IMR-90 (cell line): ENCODE measurements at regions not wholly inside any gene's neighbourhood (a gene's known extent, or its start where the extent isn't known, plus 50 kb on each side); places are given as distances from the start of the nearest gene placed in this dataset.
"Not testable (repeated sequence)": the region's sequence is repeated elsewhere in the genome, so short reads cannot be mapped to it uniquely, and the experiment has no call there.

Experiments used
- ATAC-seq: fragments of 200-7000 bp; cut with Tn5 transposase; 2 replicates; pipeline ENCODE4 v1.9.1; 2020; ENCODE audit warnings: low read depth, mild to moderate bottlenecking, moderate library complexity
- BruUV-seq: library from RNA; stranded (reverse); fragments of 400-500 nt; replicated peaks from 2 replicates; lab custom pipeline; 2021; lab: Mats Ljungman, UMichigan
- CTCF ChIA-PET: fragments of 300-600 bp; formaldehyde crosslinking; extraction: SDS; loops from one replicate; lab custom pipeline; 2021; ENCODE audit warnings: antibody characterized with exemption; lab: Yijun Ruan, JAX
- POLR2A ChIA-PET: fragments of 300-600 bp; sonication (Branson Sonifier 250); formaldehyde crosslinking; loops from one replicate; lab custom pipeline; 2022; ENCODE audit warnings: antibody characterized with exemption; ENCODE audit not compliant: unreplicated experiment; lab: Charles Lee
- DNase-seq: peaks from one replicate; pipeline ENCODE4 v3.0.0; 2013
- H2AFZ ChIP-seq: replicated peaks from 2 replicates; pipeline ENCODE3; 2013; ENCODE audit warnings: low read length, mild to moderate bottlenecking; ENCODE audit not compliant: poor library complexity
- H2AK5ac ChIP-seq: 2 replicates; pipeline ENCODE4 v1.6.1; 2013; ENCODE audit warnings: low read depth, low read length, inconsistent platforms
- H2AK9ac ChIP-seq: replicated peaks from 2 replicates; pipeline ENCODE3; 2013; ENCODE audit warnings: mild to moderate bottlenecking, low read depth, low read length, moderate library complexity; ENCODE audit not compliant: poor library complexity
- H2BK120ac ChIP-seq: 2 replicates; pipeline ENCODE4 v1.6.1; 2013; ENCODE audit warnings: low read depth, low read length, inconsistent platforms
- H2BK15ac ChIP-seq: 3 replicates; pipeline ENCODE4 v1.6.1; 2013; ENCODE audit warnings: low read depth, low read length, inconsistent platforms
- H2BK20ac ChIP-seq: 2 replicates; pipeline ENCODE4 v1.6.1; 2013; ENCODE audit warnings: low read depth, mild to moderate bottlenecking, inconsistent platforms, low read length, moderate library complexity
- H2BK5ac ChIP-seq: 2 replicates; pipeline ENCODE4 v1.6.1; 2013; ENCODE audit warnings: mild to moderate bottlenecking, low read depth, low read length, inconsistent platforms; ENCODE audit not compliant: poor library complexity, severe bottlenecking
- H3K14ac ChIP-seq: replicated peaks from 2 replicates; pipeline ENCODE4 v1.6.1; 2013; ENCODE audit warnings: low read depth, low read length, inconsistent platforms
- H3K18ac ChIP-seq: 2 replicates; pipeline ENCODE4 v1.6.1; 2013; ENCODE audit warnings: low read depth, low read length, control low read depth
- H3K23ac ChIP-seq: 2 replicates; pipeline ENCODE4 v1.6.1; 2013; ENCODE audit warnings: low read depth, low read length, inconsistent platforms
- H3K27ac ChIP-seq: 2 replicates; pipeline ENCODE4 v1.5.1; 2013; ENCODE audit warnings: mild to moderate bottlenecking, control low read depth, low read length; ENCODE audit not compliant: insufficient read depth
- H3K27me3 ChIP-seq: 2 replicates; pipeline ENCODE4 v1.6.1; 2013; ENCODE audit warnings: low read length; ENCODE audit not compliant: control insufficient read depth, insufficient read depth
- H3K36me3 ChIP-seq: 2 replicates; pipeline ENCODE4 v1.6.1; 2013; ENCODE audit warnings: low read length, mixed read lengths; ENCODE audit not compliant: control insufficient read depth, insufficient read depth
- H3K4ac ChIP-seq: 2 replicates; pipeline ENCODE4 v1.6.1; 2013; ENCODE audit warnings: low read depth, low read length, inconsistent platforms
- H3K4me1 ChIP-seq: 2 replicates; pipeline ENCODE4 v1.6.1; 2013; ENCODE audit warnings: low read length, mixed read lengths; ENCODE audit not compliant: control insufficient read depth, insufficient read depth
- H3K4me2 ChIP-seq: 2 replicates; pipeline ENCODE4 v1.6.1; 2013; ENCODE audit warnings: low read depth, mild to moderate bottlenecking, control low read depth, low read length, moderate library complexity
- H3K4me3 ChIP-seq: 2 replicates; pipeline ENCODE4 v1.5.1; 2013; ENCODE audit warnings: low read depth, mild to moderate bottlenecking, control low read depth, low read length, moderate library complexity; ENCODE audit not compliant: insufficient read depth
- H3K56ac ChIP-seq: 2 replicates; pipeline ENCODE4 v1.6.1; 2013; ENCODE audit warnings: low read length, inconsistent platforms; ENCODE audit not compliant: insufficient read depth; ENCODE audit errors: extremely low read depth
- H3K79me1 ChIP-seq, 2 experiments: 2 replicates each; pipeline ENCODE4 v1.6.1; 2013; ENCODE audit warnings: low read length in 2 of 2, inconsistent platforms in 1 of 2, low read depth in 1 of 2
- H3K9ac ChIP-seq: 2 replicates; pipeline ENCODE4 v1.6.1; 2013; ENCODE audit warnings: low read depth, low read length, control low read depth
- H3K9me1 ChIP-seq: 2 replicates; pipeline ENCODE4 v1.6.1; 2013; ENCODE audit warnings: low read length, inconsistent platforms; ENCODE audit not compliant: insufficient read depth
- H3K9me3 ChIP-seq: 2 replicates; pipeline ENCODE4 v1.6.1; 2013; ENCODE audit warnings: low read length; ENCODE audit not compliant: control insufficient read depth, insufficient read depth
- H4K20me1 ChIP-seq: 2 replicates; pipeline ENCODE4 v1.6.1; 2013; ENCODE audit warnings: low read length, inconsistent platforms; ENCODE audit not compliant: insufficient read depth
- H4K5ac ChIP-seq: 2 replicates; pipeline ENCODE4 v1.6.1; 2013; ENCODE audit warnings: mild to moderate bottlenecking, low read depth, low read length, control low read depth
- H4K8ac ChIP-seq, 2 experiments: 2 replicates each; pipeline ENCODE4 v1.6.1; 2013; ENCODE audit warnings: low read depth in 2 of 2, low read length in 2 of 2, control low read depth in 1 of 2, inconsistent platforms in 1 of 2
- H4K91ac ChIP-seq: 2 replicates; pipeline ENCODE4 v1.6.1; 2013; ENCODE audit warnings: low read depth, low read length, inconsistent platforms; ENCODE audit not compliant: insufficient read depth
- MAFK ChIP-seq: IDR thresholded peaks from 2 replicates; pipeline ENCODE4 v1.6.1; 2012; ENCODE audit warnings: low read depth, low read length, improper control_type of control experiment
- NFE2L2 ChIP-seq: fragments of 150-350 bp; IDR thresholded peaks from 2 replicates; pipeline ENCODE4 v1.6.1; 2016; ENCODE audit warnings: low read depth, mild to moderate bottlenecking, low read length
- WGBS, 2 experiments: methylation state at CpG; one replicate each; pipeline versions ENCODE4 v1.1.5 to v1.1.7; 2013; ENCODE audit warnings: missing lambda C conversion rate in 2 of 2; ENCODE audit not compliant: insufficient read length in 1 of 2; ENCODE audit errors: extremely low coverage in 2 of 2; 5-methylcytosine and 5-hydroxymethylcytosine counted together
- dilution Hi-C: fragments of 300-500 bp; cut with HindIII; formaldehyde crosslinking; loops from one replicate; pipeline ENCODE4 v1.14.3; 2018; ENCODE audit warnings: low sequenced_read_pairs; ENCODE audit not compliant: unreplicated experiment
- in situ Hi-C: fragments of 300-500 bp; cut with MboI; formaldehyde crosslinking; loops from 3 replicates; pipeline ENCODE4 v1.14.3; 2019; ENCODE audit warnings: low sequenced_read_pairs, inconsistent platforms, mixed read lengths
- intact Hi-C: fragments of 100-400 bp; cut with micrococcal nuclease; formaldehyde crosslinking; loops from 2 replicates; pipeline ENCODE4 v1.10.0; 2022

- Histone ChIP-seq H2BK15ac (no peak overlapping the region), H2AK9ac (no peak overlapping the region), H3K9me1 (no peaks in the 10 kb centered on the region), H3K79me1 (no peaks in the 10 kb centered on the region), H2BK5ac (no peak overlapping the region), H3K14ac (no peak overlapping the region), H4K20me1 (no peaks in the 10 kb centered on the region), H3K27me3 (peaks cover 8% of the 10 kb centered on the region), H3K4me3 (no peak overlapping the region), H2BK20ac (no peak overlapping the region), H2BK120ac (no peak overlapping the region), H4K8ac (no peak overlapping the region), H3K36me3 (no peaks in the 10 kb centered on the region), H3K9ac (no peak overlapping the region), H3K18ac (no peak overlapping the region), H3K4me2 (no peak overlapping the region), H3K4ac (no peak overlapping the region), H4K5ac (no peak overlapping the region), H3K9me3 (no peaks in the 10 kb centered on the region), H3K27ac (no peak overlapping the region), H4K91ac (no peak overlapping the region), H2AK5ac (no peak overlapping the region), H3K56ac (no peak overlapping the region), H2AFZ (no peak overlapping the region), H3K23ac (no peak overlapping the region), H3K4me1 (no peaks in the 10 kb centered on the region)
- CTCF ChIA-PET, result no interaction called here
- POLR2A ChIA-PET, result no interaction called here
- no peak; the same call in 1 of the 2 replicates for ATAC-seq
- TF ChIP-seq MAFK (no peak), NFE2L2 (no peak)
- intact Hi-C loops, result no loop called here
- dilution Hi-C loops, result no loop called here
- in situ Hi-C loops, result no loop called here
- BruUV-seq, result no TSS peak
- no peak for DNase-seq
- WGBS, 2 experiments, result no CpG with 5 or more reads among the region's 36 CpGs
Measured at GRCh38 chr1:143735764-143736461, 235.9 kb downstream of the FAM72C start.

GRCh38 chr1:143734261-143734660, 237.5 kb downstream of the FAM72C start:
- in situ Hi-C loops, DNase-seq, H4K91ac ChIP-seq: not testable (repeated sequence)

More at GRCh38 chr1:143734261-143734660, 237.5 kb downstream of the FAM72C start:
- POLR2A ChIA-PET, H3K9me1 ChIP-seq, H4K8ac ChIP-seq, H3K4me1 ChIP-seq, H4K5ac ChIP-seq, H3K23ac ChIP-seq, H2AFZ ChIP-seq, H2BK120ac ChIP-seq, H3K4me3 ChIP-seq, H3K56ac ChIP-seq, H3K18ac ChIP-seq, H2BK20ac ChIP-seq, ATAC-seq, H3K4ac ChIP-seq, H2BK15ac ChIP-seq, H3K14ac ChIP-seq, CTCF ChIA-PET, H3K9me3 ChIP-seq, H3K27ac ChIP-seq, BruUV-seq, H3K36me3 ChIP-seq, H3K27me3 ChIP-seq, H3K9ac ChIP-seq, dilution Hi-C loops, H2AK5ac ChIP-seq, H2AK9ac ChIP-seq, H3K4me2 ChIP-seq, H2BK5ac ChIP-seq, H3K79me1 ChIP-seq, intact Hi-C loops, H4K20me1 ChIP-seq: not testable (repeated sequence)
- no CpG with 5 or more reads among the region's 3 CpGs for WGBS, 2 experiments
